HCT116 (cell line): ENCODE measurements at regions not wholly inside any gene's neighbourhood (a gene's known extent, or its start where the extent isn't known, plus 50 kb on each side); places are given as distances from the start of the nearest gene placed in this dataset.

ENCODE experiments used
- ATAC-seq: fragments of 200-7000 bp; cut with Tn5 transposase; 2 replicates; pipeline ENCODE4 v1.9.1; 2020; ENCODE audit warnings: mild to moderate bottlenecking, moderate library complexity
- BruUV-seq: library from RNA; stranded (reverse); fragments of 400-500 nt; replicated peaks from 2 replicates; lab custom pipeline; 2021; lab: Mats Ljungman, UMichigan
- CTCF ChIA-PET: fragments of 300-600 bp; sonication (Branson Sonifier 250); formaldehyde crosslinking; loops from one replicate; lab custom pipeline; 2021; ENCODE audit warnings: antibody characterized with exemption; lab: Charles Lee
- POLR2A ChIA-PET: fragments of 300-600, 350-600 bp; sonication (Branson Sonifier 250); formaldehyde crosslinking; loops from one replicate; lab custom pipeline; 2021; ENCODE audit warnings: antibody characterized with exemption; lab: Charles Lee
- RAD21 ChIA-PET, 2 experiments: fragments of 300-600 bp; sonication (Branson Sonifier 250); formaldehyde crosslinking; loops; one replicate each; lab custom pipeline; 2023; ENCODE audit warnings: low total read pairs in 2 of 2; ENCODE audit not compliant: uncharacterized antibody in 2 of 2, unreplicated experiment in 2 of 2, low non-redundant PET in 1 of 2; lab: Charles Lee
- DNase-seq: peaks from one replicate; pipeline ENCODE4 v3.0.0-alpha.2; 2010; ENCODE audit warnings: low read depth, low spot score
- H2AFZ ChIP-seq: fragments of 200-600 bp; shearing (Covaris generic), sonication (generic); 2 replicates; pipeline ENCODE4 v1.6.1; 2017; ENCODE audit warnings: low read depth, mixed run types, mixed read lengths, antibody characterized with exemption, low read length; ENCODE audit not compliant: poor library complexity, severe bottlenecking
- H3K27ac ChIP-seq: 2 replicates; pipeline ENCODE4 v1.5.1; 2012; ENCODE audit warnings: low read depth, low read length
- H3K27me3 ChIP-seq: fragments of 200-600 bp; sonication (generic); 2 replicates; pipeline ENCODE4 v1.6.1; 2016; ENCODE audit warnings: mixed run types, low read length, mixed read lengths; ENCODE audit not compliant: insufficient read depth
- H3K36me3 ChIP-seq, 2 experiments: fragments of 200-500 bp in 1 of 2; fragments of 200-600 bp in 1 of 2; sonication (Bioruptor generic) in 1 of 2; sonication (generic) in 1 of 2; 2 replicates each; pipeline versions ENCODE4 v1.5.1 to v1.6.1; 2014 to 2016; ENCODE audit warnings: low read length in 2 of 2, inconsistent platforms in 1 of 2, mixed read lengths in 1 of 2, mixed run types in 1 of 2; ENCODE audit not compliant: insufficient read depth in 2 of 2, control insufficient read depth in 1 of 2
- H3K4me1 ChIP-seq, 2 experiments: fragments of 200-600 bp in 1 of 2; sonication (generic) in 1 of 2; 2 replicates each; pipeline versions ENCODE4 v1.5.1 to v1.6.1; 2012 to 2017; ENCODE audit warnings: low read length in 2 of 2, inconsistent platforms in 1 of 2, mild to moderate bottlenecking in 1 of 2, mixed read lengths in 1 of 2, mixed run types in 1 of 2, moderate library complexity in 1 of 2; ENCODE audit not compliant: insufficient read depth in 2 of 2, control insufficient read depth in 1 of 2
- H3K4me2 ChIP-seq: fragments of 200-600 bp; sonication (generic); 2 replicates; pipeline ENCODE4 v1.6.1; 2017; ENCODE audit warnings: mixed run types, low read length, mixed read lengths
- H3K4me3 ChIP-seq, 2 experiments: fragments of 200-600 bp in 1 of 2; sonication (generic) in 1 of 2; replicated peaks in 1 of 2; 2 replicates each; pipeline ENCODE4 v1.5.1; 2011 to 2016; ENCODE audit warnings: low read length in 2 of 2, control low read depth in 1 of 2, low read depth in 1 of 2, mild to moderate bottlenecking in 1 of 2, mixed read lengths in 1 of 2, mixed run types in 1 of 2
- H3K79me2 ChIP-seq: fragments of 200-600 bp; sonication (generic); 2 replicates; pipeline ENCODE4 v1.6.1; 2017; ENCODE audit warnings: mild to moderate bottlenecking, mixed run types, low read length, moderate library complexity, mixed read lengths; ENCODE audit not compliant: insufficient read depth
- H3K9ac ChIP-seq: fragments of 200-600 bp; sonication (generic); 2 replicates; pipeline ENCODE4 v1.6.1; 2016; ENCODE audit warnings: low read length, mixed read lengths
- H3K9me2 ChIP-seq: fragments of 200-600 bp; sonication (generic), shearing (Covaris generic); 2 replicates; pipeline ENCODE4 v1.6.1; 2017; ENCODE audit warnings: mixed run types, mild to moderate bottlenecking, moderate library complexity; ENCODE audit not compliant: insufficient read depth
- H3K9me3 ChIP-seq, 2 experiments: fragments of 200-500 bp in 1 of 2; fragments of 200-600 bp in 1 of 2; sonication (Bioruptor generic) in 1 of 2; sonication (generic) in 1 of 2; 2 replicates each; pipeline ENCODE4 v1.6.1; 2014 to 2017; ENCODE audit warnings: low read length in 2 of 2, mixed read lengths in 2 of 2, inconsistent platforms in 1 of 2, low read depth in 1 of 2, mild to moderate bottlenecking in 1 of 2, mixed run types in 1 of 2, moderate library complexity in 1 of 2; ENCODE audit not compliant: control insufficient read depth in 1 of 2, insufficient read depth in 1 of 2
- H4K20me1 ChIP-seq: fragments of 200-600 bp; sonication (generic), shearing (Covaris generic); 2 replicates; pipeline ENCODE4 v1.6.1; 2017; ENCODE audit warnings: mixed run types, mild to moderate bottlenecking, moderate library complexity; ENCODE audit not compliant: insufficient read depth
- EGR1 ChIP-seq: IDR thresholded peaks from 2 replicates; pipeline ENCODE4 v1.6.1; 2012; ENCODE audit warnings: low read depth
- FOSL1 ChIP-seq: IDR thresholded peaks from 2 replicates; pipeline ENCODE4 v1.6.1; 2012; ENCODE audit warnings: low read depth
- SIN3A ChIP-seq: IDR thresholded peaks from 2 replicates; pipeline ENCODE4 v1.6.1; 2012; ENCODE audit warnings: low read depth
- SRF ChIP-seq: IDR thresholded peaks from 2 replicates; pipeline ENCODE4 v1.6.1; 2012; ENCODE audit warnings: low read depth
- ZNF274 ChIP-seq: fragments of 200-500 bp; sonication (Bioruptor generic); IDR thresholded peaks from 2 replicates; pipeline ENCODE4 v1.6.1; 2014; ENCODE audit warnings: mild to moderate bottlenecking, low read depth, low read length, inconsistent platforms
- intact Hi-C: fragments of 100-400 bp; cut with micrococcal nuclease; formaldehyde crosslinking; loops from 2 replicates; pipeline ENCODE4 v1.10.0; 2022
- TF ChIP-seq, protein P1 (sequence below): IDR thresholded peaks from 2 replicates; pipeline ENCODE4 v1.6.1; 2012
- TF ChIP-seq, protein P2 (sequence below): IDR thresholded peaks from 2 replicates; pipeline ENCODE4 v1.6.1; 2011; ENCODE audit warnings: mild to moderate bottlenecking, low read length, moderate library complexity; ENCODE audit not compliant: insufficient replicate concordance; ENCODE audit errors: extremely low read depth

DNA sequence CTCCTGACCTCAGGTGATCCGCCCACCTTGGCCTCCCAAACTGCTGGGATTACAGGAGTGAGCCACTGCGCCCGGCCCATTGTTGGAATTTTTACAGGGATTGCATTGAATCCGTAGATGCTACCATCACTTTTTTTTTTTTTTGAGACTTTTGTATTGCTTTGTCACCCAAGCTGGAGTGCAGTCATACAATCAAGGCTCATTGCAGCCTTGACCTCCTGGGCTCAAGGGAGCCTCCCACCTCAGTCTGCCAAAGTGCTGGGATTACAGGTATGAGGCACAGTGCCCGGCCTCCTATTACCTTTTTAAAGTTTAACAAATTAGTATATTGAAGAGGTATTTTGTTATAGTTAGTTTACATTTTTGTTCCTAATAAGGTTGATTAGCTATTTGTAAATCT, 62.2 kb upstream of the SLC45A1 start:
- Histone ChIP-seq H3K9me2 (no peaks in the 10 kb centered on the region), H3K27me3 (no peaks in the 10 kb centered on the region), H3K36me3 (no peaks in the 10 kb centered on the region), H3K27ac (no peak overlapping the region), H3K4me1 (peaks cover 29 to 31% of the 10 kb centered on the region in 2 experiments), H3K4me2 (no peak overlapping the region), H3K4me3 (no peak overlapping the region), H2AFZ (no peak overlapping the region), H3K9ac (no peak overlapping the region), H3K9me3 (no peaks in the 10 kb centered on the region), H3K79me2 (no peaks in the 10 kb centered on the region), H4K20me1 (no peaks in the 10 kb centered on the region)
- DNase-seq (no peak), ATAC-seq (no peak)
- BruUV-seq: no TSS peak
- ChIA-PET RAD21 (no interaction called here), POLR2A (no interaction called here), CTCF (no interaction called here)
- no peak for TF ChIP-seq SRF
- TF ChIP-seq ZNF274: no peak
- TF ChIP-seq, protein P1, sequence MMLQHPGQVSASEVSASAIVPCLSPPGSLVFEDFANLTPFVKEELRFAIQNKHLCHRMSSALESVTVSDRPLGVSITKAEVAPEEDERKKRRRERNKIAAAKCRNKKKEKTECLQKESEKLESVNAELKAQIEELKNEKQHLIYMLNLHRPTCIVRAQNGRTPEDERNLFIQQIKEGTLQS: no peak
- no peak for TF ChIP-seq SIN3A
- TF ChIP-seq EGR1: no peak
- TF ChIP-seq, protein P2, sequence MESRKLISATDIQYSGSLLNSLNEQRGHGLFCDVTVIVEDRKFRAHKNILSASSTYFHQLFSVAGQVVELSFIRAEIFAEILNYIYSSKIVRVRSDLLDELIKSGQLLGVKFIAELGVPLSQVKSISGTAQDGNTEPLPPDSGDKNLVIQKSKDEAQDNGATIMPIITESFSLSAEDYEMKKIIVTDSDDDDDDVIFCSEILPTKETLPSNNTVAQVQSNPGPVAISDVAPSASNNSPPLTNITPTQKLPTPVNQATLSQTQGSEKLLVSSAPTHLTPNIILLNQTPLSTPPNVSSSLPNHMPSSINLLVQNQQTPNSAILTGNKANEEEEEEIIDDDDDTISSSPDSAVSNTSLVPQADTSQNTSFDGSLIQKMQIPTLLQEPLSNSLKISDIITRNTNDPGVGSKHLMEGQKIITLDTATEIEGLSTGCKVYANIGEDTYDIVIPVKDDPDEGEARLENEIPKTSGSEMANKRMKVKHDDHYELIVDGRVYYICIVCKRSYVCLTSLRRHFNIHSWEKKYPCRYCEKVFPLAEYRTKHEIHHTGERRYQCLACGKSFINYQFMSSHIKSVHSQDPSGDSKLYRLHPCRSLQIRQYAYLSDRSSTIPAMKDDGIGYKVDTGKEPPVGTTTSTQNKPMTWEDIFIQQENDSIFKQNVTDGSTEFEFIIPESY: no peak
- intact Hi-C loops: no loop called here

DNA sequence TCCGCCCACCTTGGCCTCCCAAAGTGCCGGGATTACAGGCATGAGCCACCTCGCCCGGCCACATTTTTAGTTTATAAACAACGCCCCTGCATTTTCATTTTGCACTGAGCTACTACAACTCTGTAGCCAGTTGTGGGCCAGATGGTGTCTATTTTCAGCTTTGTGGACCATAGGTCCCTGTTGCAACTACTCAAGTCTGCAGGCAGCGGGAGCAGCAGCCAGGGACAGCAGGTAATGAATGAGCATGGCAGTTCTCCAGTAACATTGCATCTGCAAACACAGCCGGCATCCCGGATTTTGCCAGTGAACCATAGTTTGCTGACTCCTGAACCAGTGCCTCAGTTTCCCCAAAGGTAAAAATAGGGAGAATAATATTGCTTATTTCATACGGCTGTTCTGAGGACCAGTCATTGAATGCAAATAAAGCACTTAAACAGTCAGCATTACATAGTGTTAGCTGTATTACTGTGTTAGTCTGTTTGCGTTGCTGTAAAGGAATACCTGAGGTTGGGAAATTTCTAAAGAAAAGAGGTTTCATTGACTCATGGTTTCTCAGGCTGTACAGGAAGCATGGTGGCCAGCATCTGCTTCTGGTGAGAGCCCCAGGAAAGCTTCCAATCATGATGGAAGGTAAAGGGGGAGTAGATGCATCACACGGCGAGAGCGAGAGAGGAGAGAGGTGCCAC, 65.5 kb upstream of the SLC45A1 start:
- Histone ChIP-seq H4K20me1 (no peaks in the 10 kb centered on the region), H3K27ac (no peak overlapping the region), H3K4me3 (no peak overlapping the region), H3K27me3 (no peaks in the 10 kb centered on the region), H3K9me2 (no peaks in the 10 kb centered on the region), H3K4me2 (no peak overlapping the region), H3K4me1 (peaks cover 4% of the 10 kb centered on the region in 2 experiments; a peak in 2 of 4 replicates), H3K9me3 (no peaks in the 10 kb centered on the region), H2AFZ (no peak overlapping the region), H3K9ac (no peak overlapping the region), H3K79me2 (no peaks in the 10 kb centered on the region), H3K36me3 (no peaks in the 10 kb centered on the region)
- TF ChIP-seq FOSL1: no peak
- ChIA-PET RAD21 (no interaction called here), POLR2A (no interaction called here), CTCF (no interaction called here)
- intact Hi-C loops: no loop called here
- BruUV-seq: no TSS peak
- DNase-seq: no peak
- ATAC-seq: no peak
